ENCODE measurements at regions not wholly inside any gene's neighbourhood (a gene's known extent, or its start where the extent isn't known, plus 50 kb on each side); places are given as distances from the start of the nearest gene placed in this dataset.

- TF ChIP-seq EZH2 (IDR thresholded peaks at IDR 0.05; ENCODE audit: insufficient read depth, poor library complexity, severe bottlenecking), result no peak
- no peak for TF ChIP-seq EZH2phosphoT487 (IDR thresholded peaks at IDR 0.05; ENCODE audit: insufficient read depth, low read depth)
Observed at GRCh38 chrX:9329056-9329455, 135.8 kb upstream of the TBL1X start.

Measured in GM23248 (cell line).